ENCODE measurements at regions not wholly inside any gene's neighbourhood (a gene's known extent, or its start where the extent isn't known, plus 50 kb on each side); places are given as distances from the start of the nearest gene placed in this dataset.

DNA sequence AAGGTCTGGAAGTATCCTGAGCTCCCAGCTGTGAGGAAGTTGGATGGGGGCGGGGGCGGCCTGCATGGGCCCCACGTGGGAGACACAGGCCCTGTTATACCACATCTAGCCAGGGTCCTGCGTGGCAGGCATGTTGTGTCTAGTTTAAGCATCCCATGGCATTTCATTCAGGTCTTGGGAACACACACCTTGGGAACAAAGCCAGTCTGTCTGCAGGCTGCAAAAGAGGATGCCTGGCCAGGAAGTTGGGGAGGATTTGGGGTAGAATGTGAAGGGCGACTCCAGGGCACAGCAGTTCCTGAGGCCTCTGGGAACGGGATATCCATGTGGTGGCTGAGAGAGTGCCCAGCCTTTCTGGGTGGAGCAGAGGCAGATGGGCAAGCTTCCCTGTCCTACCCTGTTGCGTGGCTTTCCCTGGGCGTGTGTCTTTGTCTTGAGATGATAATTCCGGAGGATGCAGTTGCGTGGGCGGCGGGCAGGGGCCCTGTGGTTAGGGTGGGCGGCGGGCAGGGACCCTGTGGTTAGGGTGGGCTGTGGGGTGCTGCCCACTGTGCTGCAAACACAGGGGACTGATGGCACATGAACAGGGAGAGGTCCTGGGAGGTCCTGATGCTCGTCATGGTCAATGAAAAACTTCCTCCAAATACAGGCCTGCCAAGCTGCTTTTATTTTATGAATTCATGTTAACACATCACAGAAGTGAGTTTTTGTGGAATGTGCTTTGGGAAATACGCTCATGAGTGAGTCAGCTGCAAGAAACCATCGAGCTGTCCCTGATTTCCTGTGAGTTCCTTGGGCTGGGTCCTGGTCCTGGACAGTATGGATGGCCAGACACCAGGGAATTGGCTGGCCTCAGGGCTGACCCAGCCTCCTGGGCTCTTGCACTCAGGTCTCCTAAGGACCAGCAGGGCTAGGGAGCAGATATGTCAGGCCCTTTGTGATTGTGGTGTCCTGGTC, 90.0 kb upstream of the HS6ST1 start:
- no peaks in the 10 kb centered on the region for H4K20me1 ChIP-seq
- no peaks in the 10 kb centered on the region for H3K27me3 ChIP-seq

DNA sequence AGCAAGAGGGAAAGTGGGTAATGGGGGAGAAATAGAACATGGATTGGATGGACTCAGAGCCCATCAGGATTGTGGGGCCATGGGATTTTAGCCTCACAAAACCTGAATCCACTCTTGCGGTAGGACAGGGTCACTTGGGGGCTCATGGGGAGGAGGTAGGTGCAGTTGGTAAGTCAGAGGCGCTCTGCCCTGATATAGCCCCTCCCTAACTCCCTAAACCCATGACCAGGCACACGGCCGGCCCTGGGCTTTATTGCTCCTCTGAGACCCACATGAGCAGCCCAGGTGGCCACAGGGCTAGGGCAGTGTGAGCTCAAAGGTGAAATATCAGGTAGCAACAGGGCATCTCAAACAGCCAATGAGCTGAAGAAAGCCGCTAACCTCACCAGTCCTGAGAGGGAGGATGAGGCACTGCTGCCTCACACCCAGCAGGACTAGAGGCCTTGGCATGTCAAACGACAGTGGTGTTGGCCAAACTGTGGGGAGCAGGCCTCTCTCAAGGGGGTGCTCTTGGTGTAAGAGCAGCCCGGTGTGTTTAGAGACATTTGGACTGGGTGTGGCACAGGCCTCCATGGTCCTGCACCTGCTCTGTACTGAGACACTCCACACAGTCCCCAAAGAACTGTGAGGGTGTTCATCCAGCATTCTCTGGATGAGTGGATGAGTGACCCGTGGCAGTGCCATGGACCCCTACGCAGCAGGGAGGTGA, 90.8 kb upstream of the HS6ST1 start:
- Histone ChIP-seq H3K4me3 (no peak overlapping the region), H3K9ac (no peak overlapping the region), H3K27ac (0 out of 2 replicates have a peak overlapping the region, but pooled peaks have one; percentile 36), H3K9me3 (no peaks in the 10 kb centered on the region), H4K20me1 (no peaks in the 10 kb centered on the region), H3K36me3 (no peaks in the 10 kb centered on the region), H3K4me2 (peak overlapping the region; percentile 52), H3K27me3 (no peaks in the 10 kb centered on the region), H3K4me1 (peaks cover 40% of the 10 kb centered on the region)
- no peak for TF ChIP-seq Cebpa-rat (IDR thresholded peaks at IDR 0.05)

More for the DNA sequence above, 90.0 kb upstream of the HS6ST1 start:
- no peaks in the 10 kb centered on the region for H3K36me3 ChIP-seq
- H3K4me1 ChIP-seq: peaks cover 31% of the 10 kb centered on the region
- H3K4me3 ChIP-seq: no peak overlapping the region
- H3K4me2 ChIP-seq: peak overlapping the region; percentile 52
- TF ChIP-seq Cebpa-rat (IDR thresholded peaks at IDR 0.05): no peak
- no peaks in the 10 kb centered on the region for H3K9me3 ChIP-seq
- H3K9ac ChIP-seq: no peak overlapping the region
- H3K27ac ChIP-seq: peak overlapping the region; percentile 36; the same call in 1 of the 2 replicates

DNA sequence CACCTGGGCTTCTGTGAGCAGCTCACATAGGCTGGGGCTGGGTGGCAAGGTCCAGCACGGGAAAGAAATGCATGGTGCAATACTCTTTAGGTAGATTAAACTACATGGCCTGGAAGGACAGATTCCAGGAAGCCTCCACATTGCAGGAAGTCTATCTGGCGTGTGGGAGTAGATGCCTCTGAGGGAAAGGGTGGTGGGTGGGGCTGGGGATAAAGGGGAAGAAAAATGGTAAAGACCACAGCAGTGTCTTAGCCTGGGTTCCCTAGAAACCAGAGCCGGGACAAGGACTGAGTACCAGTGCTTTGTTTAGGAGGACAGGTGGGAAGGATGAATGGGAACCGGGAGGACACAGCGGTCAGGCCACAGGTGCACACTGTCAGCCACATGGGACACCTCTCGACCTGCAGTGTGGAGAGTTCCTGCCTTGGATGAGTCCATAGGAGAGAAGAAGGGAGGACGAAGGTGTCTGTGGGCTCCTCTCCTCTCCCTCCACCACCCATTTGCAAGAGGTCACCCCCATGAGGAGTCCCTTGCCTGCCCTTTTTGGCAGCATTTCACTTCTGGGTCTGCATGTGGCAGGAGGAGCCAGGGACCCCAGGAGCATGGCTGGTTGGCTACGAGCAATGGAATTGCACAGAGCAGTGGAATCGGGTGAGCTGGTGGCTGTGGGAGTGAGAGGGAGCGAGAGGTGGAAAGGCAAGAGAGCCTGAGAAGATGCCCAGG, 91.5 kb upstream of the HS6ST1 start:
- Histone ChIP-seq H3K9ac (no peak overlapping the region), H3K4me1 (peaks cover 40% of the 10 kb centered on the region), H3K36me3 (no peaks in the 10 kb centered on the region), H3K27me3 (no peaks in the 10 kb centered on the region), H3K4me2 (no peak overlapping the region), H3K27ac (no peak overlapping the region), H4K20me1 (no peaks in the 10 kb centered on the region), H3K4me3 (no peak overlapping the region), H3K9me3 (no peaks in the 10 kb centered on the region)
- no peak for TF ChIP-seq Cebpa-rat (IDR thresholded peaks at IDR 0.05)

DNA sequence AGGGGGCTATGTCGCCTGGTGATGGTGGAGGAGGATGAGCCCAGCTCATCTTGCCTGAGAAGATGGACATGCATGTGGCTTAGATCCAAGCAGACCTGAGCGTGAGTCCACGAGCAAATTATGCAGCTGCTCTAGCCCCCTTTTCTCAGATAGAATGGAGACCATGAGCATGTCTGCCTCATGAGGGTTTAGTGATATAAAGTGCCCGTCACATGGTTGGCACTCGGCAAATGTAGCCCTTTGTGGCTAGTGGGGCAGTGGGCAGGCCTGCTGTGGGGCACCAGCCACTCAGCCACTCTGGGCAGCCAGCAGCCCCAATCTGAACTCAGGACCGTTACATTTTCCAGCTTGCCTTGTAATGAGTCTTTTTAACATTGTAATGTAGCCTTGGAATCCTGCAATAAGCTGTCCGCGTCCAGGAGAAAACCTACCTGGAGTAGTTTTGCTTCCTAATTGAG, 92.1 kb upstream of the HS6ST1 start:
- H3K4me2 ChIP-seq: no peak overlapping the region
- no peaks in the 10 kb centered on the region for H3K27me3 ChIP-seq
- no peak overlapping the region for H3K9ac ChIP-seq
- H3K4me1 ChIP-seq: peaks cover 40% of the 10 kb centered on the region
- no peak overlapping the region for H3K4me3 ChIP-seq
- H3K36me3 ChIP-seq: no peaks in the 10 kb centered on the region
- H3K9me3 ChIP-seq: no peaks in the 10 kb centered on the region
- H4K20me1 ChIP-seq: no peaks in the 10 kb centered on the region
- TF ChIP-seq Cebpa-rat (IDR thresholded peaks at IDR 0.05): no peak
- H3K27ac ChIP-seq: no peak overlapping the region

DNA sequence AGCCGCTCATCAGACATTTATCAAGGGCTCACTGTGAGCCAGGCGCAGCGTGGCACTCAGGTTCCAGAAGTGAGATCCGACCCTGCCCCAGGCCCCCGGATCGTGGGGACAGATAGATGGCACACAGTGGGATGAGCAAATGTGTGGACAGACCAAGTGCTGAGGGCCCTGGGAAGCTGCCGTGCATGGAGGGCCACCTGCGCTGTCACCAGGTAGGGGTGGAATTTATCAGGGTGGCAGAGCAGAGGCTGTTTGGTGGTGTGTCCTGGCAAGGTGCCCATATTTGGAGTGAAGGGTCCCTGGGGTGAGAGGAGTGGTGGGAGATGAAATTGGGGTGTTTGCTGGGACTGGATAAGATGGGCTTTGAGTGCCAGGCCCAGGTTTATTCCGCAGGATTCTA, 92.8 kb upstream of the HS6ST1 start:
- Histone ChIP-seq H3K36me3 (no peaks in the 10 kb centered on the region), H3K9ac (no peak overlapping the region), H3K4me2 (no peak overlapping the region), H4K20me1 (no peaks in the 10 kb centered on the region), H3K9me3 (no peaks in the 10 kb centered on the region), H3K4me1 (peaks cover 43% of the 10 kb centered on the region), H3K27ac (no peak overlapping the region), H3K4me3 (no peak overlapping the region), H3K27me3 (no peaks in the 10 kb centered on the region)
- TF ChIP-seq Cebpa-rat (IDR thresholded peaks at IDR 0.05): no peak

DNA sequence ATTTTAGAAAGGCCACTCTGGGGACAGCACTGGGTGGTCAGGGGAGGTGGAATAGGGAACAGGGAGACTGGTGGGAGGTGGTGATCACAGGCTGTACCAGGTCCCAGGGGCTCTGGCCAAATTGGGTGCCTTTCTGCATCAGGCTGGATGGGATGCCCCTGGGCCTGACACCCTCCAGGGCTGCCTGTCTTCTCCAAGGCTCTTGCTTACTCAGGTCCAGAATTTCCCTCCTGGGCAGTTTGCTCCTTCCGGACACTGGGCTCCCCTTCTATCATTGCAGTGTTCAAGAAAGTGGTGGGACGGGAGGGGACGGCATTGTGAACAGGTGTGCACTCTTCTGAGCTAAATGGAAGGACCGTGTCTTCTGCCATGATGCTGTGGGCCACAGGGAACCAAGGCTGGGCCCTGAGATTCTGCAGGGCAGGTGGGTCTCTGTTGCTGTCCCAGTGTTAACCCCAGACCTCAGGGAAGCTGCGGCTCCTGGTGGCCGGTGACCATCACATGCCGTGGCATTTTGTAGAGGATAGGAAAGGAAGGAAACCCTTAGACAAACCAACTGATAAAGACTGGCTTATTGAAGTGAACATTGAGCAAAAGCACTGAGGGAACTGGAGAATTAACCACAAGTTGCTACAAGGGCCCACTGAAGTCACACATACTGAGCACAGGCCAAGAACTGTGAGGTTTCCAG, 93.7 kb upstream of the HS6ST1 start:
- H3K27me3 ChIP-seq: no peaks in the 10 kb centered on the region
- no peak overlapping the region for H3K4me3 ChIP-seq
- H3K27ac ChIP-seq: no peak overlapping the region
- H3K9me3 ChIP-seq: no peaks in the 10 kb centered on the region
- TF ChIP-seq Cebpa-rat (IDR thresholded peaks at IDR 0.05): no peak
- no peak overlapping the region for H3K9ac ChIP-seq
- no peaks in the 10 kb centered on the region for H4K20me1 ChIP-seq
- H3K4me1 ChIP-seq: peaks cover 51% of the 10 kb centered on the region
- no peaks in the 10 kb centered on the region for H3K36me3 ChIP-seq
- peak overlapping the region; percentile 66 for H3K4me2 ChIP-seq

DNA sequence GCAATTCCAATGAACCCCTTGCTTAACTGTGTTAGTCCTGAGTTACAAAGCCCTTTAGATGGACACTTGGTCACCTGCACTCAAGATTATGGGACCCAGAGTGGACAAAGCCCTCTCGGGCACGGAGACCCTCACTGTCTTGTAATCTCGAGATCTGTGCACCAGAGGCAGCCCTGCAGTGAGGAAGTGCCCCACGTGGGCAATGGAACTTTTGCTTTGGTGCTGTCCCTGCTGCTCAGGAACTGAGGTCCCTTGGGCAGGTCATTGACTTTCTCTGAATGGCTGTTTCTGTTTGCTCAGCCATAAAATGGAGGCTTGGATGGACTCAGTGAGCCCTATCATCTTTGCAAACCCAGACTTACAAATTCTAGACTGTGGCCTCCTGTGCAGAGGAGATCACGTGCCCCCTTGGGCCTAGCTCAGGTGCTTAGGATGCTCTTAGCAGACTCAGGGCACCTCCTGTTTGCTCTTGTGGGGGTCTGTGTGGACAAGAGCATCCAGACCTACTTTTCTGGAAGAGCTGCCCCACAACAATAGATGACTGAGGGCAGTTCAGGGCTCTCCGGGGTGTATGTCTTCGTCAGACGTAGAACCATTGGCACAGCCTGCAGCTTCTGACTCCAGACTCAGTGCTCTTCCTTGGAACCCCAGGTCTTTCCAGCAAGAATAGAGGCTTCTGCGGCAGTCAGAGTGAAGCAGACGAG, 94.5 kb upstream of the HS6ST1 start:
- H3K9me3 ChIP-seq: no peaks in the 10 kb centered on the region
- H3K27me3 ChIP-seq: no peaks in the 10 kb centered on the region
- H3K36me3 ChIP-seq: no peaks in the 10 kb centered on the region
- H3K4me2 ChIP-seq: peak overlapping the region; percentile 66
- TF ChIP-seq Cebpa-rat (IDR thresholded peaks at IDR 0.05): no peak
- no peaks in the 10 kb centered on the region for H4K20me1 ChIP-seq
- H3K9ac ChIP-seq: no peak overlapping the region
- no peak overlapping the region for H3K27ac ChIP-seq
- no peak overlapping the region for H3K4me3 ChIP-seq
- peaks cover 48% of the 10 kb centered on the region for H3K4me1 ChIP-seq

DNA sequence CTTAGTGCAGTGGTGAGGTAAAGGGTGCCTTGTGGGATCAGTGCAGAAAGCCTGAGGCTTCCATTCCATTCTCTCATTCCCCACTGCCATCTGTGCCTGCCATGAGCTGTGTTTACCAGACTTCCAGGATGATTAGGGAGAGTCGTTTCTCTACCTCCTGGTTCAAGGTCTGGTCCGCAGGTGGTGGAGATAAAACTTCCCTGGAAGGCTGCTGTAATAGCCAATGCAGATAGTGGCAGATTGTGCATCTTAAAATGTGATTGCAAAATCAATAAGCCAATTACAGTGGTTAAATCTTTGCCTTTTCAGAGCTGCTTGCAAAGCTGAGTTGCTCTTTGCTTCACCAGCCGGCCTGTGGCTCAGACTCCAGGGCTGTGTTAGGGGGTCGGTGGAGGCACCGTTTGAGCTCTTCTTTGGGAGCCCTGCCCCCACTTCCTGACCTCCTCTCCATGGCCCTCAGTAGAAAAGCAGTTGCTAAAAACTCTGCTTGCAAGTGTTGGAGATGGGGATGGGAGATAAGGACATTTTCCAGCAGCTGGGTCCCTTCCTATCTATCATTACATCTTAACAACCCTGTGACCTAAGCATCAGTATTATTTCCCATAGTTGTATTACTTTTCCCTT, 95.2 kb upstream of the HS6ST1 start:
- no peaks in the 10 kb centered on the region for H3K36me3 ChIP-seq
- no peak overlapping the region for H3K9ac ChIP-seq

More for the DNA sequence above, 95.2 kb upstream of the HS6ST1 start:
- peak overlapping the region; percentile 66 for H3K4me2 ChIP-seq
- peaks cover 41% of the 10 kb centered on the region for H3K4me1 ChIP-seq
- TF ChIP-seq Cebpa-rat (IDR thresholded peaks at IDR 0.05): no peak
- no peak overlapping the region for H3K4me3 ChIP-seq
- H4K20me1 ChIP-seq: no peaks in the 10 kb centered on the region
- no peaks in the 10 kb centered on the region for H3K27me3 ChIP-seq
- H3K27ac ChIP-seq: no peak overlapping the region
- no peaks in the 10 kb centered on the region for H3K9me3 ChIP-seq

Data from BLaER1 (cell line).